H1 (cell line): ENCODE measurements at regions not wholly inside any gene's neighbourhood (a gene's known extent, or its start where the extent isn't known, plus 50 kb on each side); places are given as distances from the start of the nearest gene placed in this dataset.

Experiments
- CTCF ChIA-PET: fragments of 300-600 bp; sonication (Branson Sonifier 250); formaldehyde crosslinking; loops from one replicate; lab custom pipeline; 2021; ENCODE audit not compliant: partially characterized antibody; lab: Charles Lee
- POLR2A ChIA-PET: fragments of 300-600 bp; sonication (Branson Sonifier 250); formaldehyde crosslinking; loops from one replicate; lab custom pipeline; 2021; ENCODE audit warnings: inconsistent platforms; ENCODE audit not compliant: partially characterized antibody; lab: Charles Lee
- DNase-seq, 2 experiments: peaks; one replicate each; pipeline versions ENCODE4 v3.0.0 to v3.0.0-alpha.2; 2010 to 2022; ENCODE audit warnings: low spot score in 2 of 2, low read depth in 1 of 2, mixed read lengths in 1 of 2
- FAIRE-seq: peaks from 2 replicates; lab custom pipeline; 2011; peaks lifted over from hg19 to GRCh38; lab: Jason Lieb, UNC
- H2AFZ ChIP-seq: 2 replicates; pipeline ENCODE4 v1.8.1; 2012; ENCODE audit warnings: low read length, inconsistent platforms
- H2AK5ac ChIP-seq: 2 replicates; pipeline ENCODE4 v1.6.1; 2013; ENCODE audit warnings: low read depth, low read length
- H2BK120ac ChIP-seq: replicated peaks from 2 replicates; pipeline ENCODE3; 2013; ENCODE audit warnings: low read depth, low read length, inconsistent platforms
- H2BK12ac ChIP-seq: 2 replicates; pipeline ENCODE4 v1.6.1; 2013; ENCODE audit warnings: low read depth, low read length
- H2BK15ac ChIP-seq: 2 replicates; pipeline ENCODE4 v1.6.1; 2013; ENCODE audit warnings: low read length
- H2BK20ac ChIP-seq: 2 replicates; pipeline ENCODE4 v1.6.1; 2013; ENCODE audit warnings: low read length
- H2BK5ac ChIP-seq: 2 replicates; pipeline ENCODE4 v1.6.1; 2013; ENCODE audit warnings: low read depth, low read length
- H3K14ac ChIP-seq: 2 replicates; pipeline ENCODE4 v1.6.1; 2013; ENCODE audit warnings: inconsistent platforms; ENCODE audit not compliant: insufficient read length
- H3K18ac ChIP-seq: 2 replicates; pipeline ENCODE4 v1.6.1; 2013; ENCODE audit warnings: low read length; ENCODE audit errors: extremely low read depth
- H3K23ac ChIP-seq: 2 replicates; pipeline ENCODE4 v1.6.1; 2013; ENCODE audit warnings: inconsistent platforms; ENCODE audit not compliant: insufficient read length
- H3K23me2 ChIP-seq: 2 replicates; pipeline ENCODE4 v1.6.1; 2013; ENCODE audit warnings: low read depth, low read length
- H3K27ac ChIP-seq: 2 replicates; pipeline ENCODE4 v1.6.1; 2011; ENCODE audit warnings: low read depth, low read length, inconsistent platforms
- H3K27me3 ChIP-seq, 4 experiments: replicated peaks in 1 of 4; 1 replicate in 1 of 4; 2 replicates in 3 of 4; pipeline versions ENCODE4 v1.6.1 to v1.8.1; 2011 to 2013; ENCODE audit warnings: low read length in 3 of 4, mild to moderate bottlenecking in 3 of 4, inconsistent platforms in 2 of 4, mixed read lengths in 2 of 4, moderate library complexity in 1 of 4; ENCODE audit not compliant: control insufficient read depth in 3 of 4, insufficient read depth in 3 of 4; ENCODE audit errors: extremely low read depth in 1 of 4
- H3K36me3 ChIP-seq, 4 experiments: 2 replicates each; pipeline versions ENCODE4 v1.6.1 to v1.8.1; 2011 to 2013; ENCODE audit warnings: mild to moderate bottlenecking in 4 of 4, low read length in 3 of 4, moderate library complexity in 2 of 4, control low read depth in 1 of 4, inconsistent platforms in 1 of 4; ENCODE audit not compliant: insufficient read depth in 4 of 4, control insufficient read depth in 2 of 4
- H3K4ac ChIP-seq: replicated peaks from 2 replicates; pipeline ENCODE3; 2013; ENCODE audit warnings: low read length, low read depth, mixed read lengths, inconsistent platforms; ENCODE audit not compliant: insufficient read length
- H3K4me1 ChIP-seq, 4 experiments: replicated peaks in 1 of 4; 1 replicate in 1 of 4; 2 replicates in 3 of 4; pipeline versions ENCODE4 v1.6.1 to v1.8.1; 2011 to 2013; ENCODE audit warnings: low read length in 3 of 4, inconsistent platforms in 2 of 4, mixed read lengths in 1 of 4; ENCODE audit not compliant: insufficient read depth in 4 of 4, control insufficient read depth in 3 of 4
- H3K4me2 ChIP-seq, 2 experiments: 2 replicates each; pipeline versions ENCODE4 v1.6.1 to v1.8.1; 2011 to 2013; ENCODE audit warnings: low read depth in 2 of 2, low read length in 2 of 2, control low read depth in 1 of 2, inconsistent platforms in 1 of 2, mild to moderate bottlenecking in 1 of 2; ENCODE audit not compliant: insufficient read depth in 1 of 2
- H3K4me3 ChIP-seq, 4 experiments: fragments of 200-600, 300-600 bp in 1 of 4; sonication (generic), shearing (Covaris generic), sonication (Bioruptor Twin) in 1 of 4; 2 replicates each; pipeline versions ENCODE4 v1.5.1 to v1.8.1; 2011 to 2016; ENCODE audit warnings: low read length in 4 of 4, low read depth in 3 of 4, control low read depth in 2 of 4, inconsistent platforms in 2 of 4, mild to moderate bottlenecking in 2 of 4, mixed read lengths in 1 of 4, moderate library complexity in 1 of 4; ENCODE audit not compliant: insufficient read depth in 2 of 4; ENCODE audit errors: extremely low read depth in 1 of 4
- H3K56ac ChIP-seq: replicated peaks from 2 replicates; pipeline ENCODE3; 2013; ENCODE audit warnings: low read depth, mild to moderate bottlenecking, mixed read lengths, low read length, inconsistent platforms; ENCODE audit not compliant: insufficient read length
- H3K79me1 ChIP-seq: 2 replicates; pipeline ENCODE4 v1.6.1; 2013; ENCODE audit warnings: low read depth, low read length, control low read depth
- H3K79me2 ChIP-seq, 2 experiments: 2 replicates each; pipeline versions ENCODE4 v1.6.1 to v1.8.1; 2012 to 2013; ENCODE audit warnings: low read length in 2 of 2, mild to moderate bottlenecking in 2 of 2, inconsistent platforms in 1 of 2; ENCODE audit not compliant: insufficient read depth in 2 of 2, control insufficient read depth in 1 of 2
- H3K9ac ChIP-seq, 4 experiments: replicated peaks in 1 of 4; 1 replicate in 1 of 4; 2 replicates in 3 of 4; pipeline versions ENCODE4 v1.6.1 to v1.8.1; 2011 to 2013; ENCODE audit warnings: low read depth in 3 of 4, low read length in 3 of 4, control low read depth in 2 of 4, mild to moderate bottlenecking in 2 of 4, moderate library complexity in 2 of 4, inconsistent platforms in 1 of 4; ENCODE audit errors: extremely low read depth in 1 of 4
- H3K9me3 ChIP-seq, 2 experiments: 2 replicates each; pipeline versions ENCODE4 v1.6.1 to v1.8.1; 2012 to 2013; ENCODE audit warnings: mild to moderate bottlenecking in 2 of 2, moderate library complexity in 2 of 2, control low read depth in 1 of 2, inconsistent platforms in 1 of 2, low read depth in 1 of 2, low read length in 1 of 2, mixed read lengths in 1 of 2; ENCODE audit not compliant: insufficient read depth in 2 of 2
- H4K20me1 ChIP-seq, 2 experiments: replicated peaks in 1 of 2; 2 replicates each; pipeline versions ENCODE3 to v1.8.1; 2011 to 2013; ENCODE audit warnings: inconsistent platforms in 2 of 2, low read length in 2 of 2, mild to moderate bottlenecking in 1 of 2; ENCODE audit not compliant: insufficient read depth in 2 of 2, control insufficient read depth in 1 of 2
- H4K5ac ChIP-seq: 2 replicates; pipeline ENCODE4 v1.6.1; 2013; ENCODE audit warnings: low read length, low read depth, mixed read lengths, inconsistent platforms; ENCODE audit not compliant: insufficient read length
- H4K8ac ChIP-seq: 2 replicates; pipeline ENCODE4 v1.8.0; 2013; ENCODE audit warnings: mild to moderate bottlenecking, moderate library complexity, low read length, inconsistent platforms; ENCODE audit not compliant: insufficient read depth; ENCODE audit errors: extremely low read depth
- H4K91ac ChIP-seq: replicated peaks from 2 replicates; pipeline ENCODE3; 2013; ENCODE audit warnings: low read length, mixed read lengths, inconsistent platforms; ENCODE audit not compliant: insufficient read length
- ASH2L ChIP-seq: fragments of 200-600, 300-600 bp; sonication (generic); IDR thresholded peaks from one replicate; pipeline ENCODE4 v1.7.1; 2017; ENCODE audit warnings: low read length
- ATF3 ChIP-seq: IDR thresholded peaks from 2 replicates; pipeline ENCODE4 v1.6.1; 2011; ENCODE audit warnings: low read depth, mild to moderate bottlenecking, low read length; ENCODE audit not compliant: insufficient read depth
- E2F6 ChIP-seq: IDR thresholded peaks from 2 replicates; pipeline ENCODE4 v1.6.1; 2012; ENCODE audit warnings: inconsistent platforms
- EZH2 ChIP-seq: fragments of 200-600 bp; sonication (generic); IDR thresholded peaks from 2 replicates; pipeline ENCODE4 v1.7.1; 2012; ENCODE audit warnings: low read depth, mild to moderate bottlenecking, moderate library complexity, low read length, inconsistent platforms; ENCODE audit not compliant: severe bottlenecking
- HDAC6 ChIP-seq: IDR thresholded peaks from one replicate; pipeline ENCODE4 v1.7.1; 2012; ENCODE audit warnings: low read depth, mild to moderate bottlenecking, inconsistent platforms, low read length, moderate library complexity
- JUND ChIP-seq: IDR thresholded peaks from 2 replicates; pipeline ENCODE4 v1.6.1; 2011; ENCODE audit warnings: mild to moderate bottlenecking, improper control_type of control experiment, low read length
- SIN3A ChIP-seq, 2 experiments: IDR thresholded peaks in 1 of 2; conservative IDR thresholded peaks in 1 of 2; 2 replicates each; pipeline ENCODE4 v1.6.1; 2011 to 2012; ENCODE audit warnings: low read length in 2 of 2, improper control_type of control experiment in 1 of 2, low read depth in 1 of 2, mild to moderate bottlenecking in 1 of 2
- TAF1 ChIP-seq: IDR thresholded peaks from 2 replicates; pipeline ENCODE4 v1.6.1; 2011; ENCODE audit warnings: mild to moderate bottlenecking, low read depth, low read length
- TBP ChIP-seq: IDR thresholded peaks from 2 replicates; pipeline ENCODE4 v1.6.1; 2011; ENCODE audit warnings: low read depth, low read length, improper control_type of control experiment
- WGBS, 2 experiments: shearing (Covaris generic) in 1 of 2; methylation state at CpG; one replicate each; pipeline versions ENCODE4 v1.1.6 to v1.1.7; 2013 to 2015; ENCODE audit warnings: low lambda C conversion rate in 2 of 2, mixed read lengths in 2 of 2, inconsistent platforms in 1 of 2, low coverage in 1 of 2, missing lambda C conversion rate in 1 of 2; ENCODE audit not compliant: insufficient replicate concordance in 2 of 2, insufficient coverage in 1 of 2, insufficient read length in 1 of 2; ENCODE audit errors: extremely low coverage in 1 of 2, missing lambda C conversion rate in 1 of 2; 5-methylcytosine and 5-hydroxymethylcytosine counted together

- no peak overlapping the region for H3K14ac ChIP-seq
- H3K27ac ChIP-seq: no peak overlapping the region
- 0 out of 7 replicates have a peak, but pooled peaks cover 0 to 2% (median 0%) of the 10 kb centered on the region in 4 experiments for H3K4me1 ChIP-seq
- 75% methylated on average over 1 of the region's 1 CpG; no CpG with 5 or more reads in 1 of the 2 experiments for WGBS, 2 experiments
- no peak for TF ChIP-seq SIN3A (conservative IDR thresholded peaks at IDR 0.05 in 1 of 2, IDR thresholded peaks at IDR 0.05 in 1 of 2; ENCODE audit: low read depth in 1 of 2, low read length in 2 of 2)
- no peak for TF ChIP-seq E2F6
- TF ChIP-seq ATF3: no peak
- TF ChIP-seq ASH2L: no peak
- no peak for TF ChIP-seq JUND
- no peak for TF ChIP-seq HDAC6
- no peak for TF ChIP-seq EZH2
- no peak for TF ChIP-seq TBP
- no peak for TF ChIP-seq TAF1
- H2BK5ac ChIP-seq: no peak overlapping the region
- no peaks in the 10 kb centered on the region for H3K27me3 ChIP-seq
- H4K8ac ChIP-seq: no peak overlapping the region
- H2BK20ac ChIP-seq: no peak overlapping the region
- H2BK15ac ChIP-seq: no peak overlapping the region
- H3K79me2 ChIP-seq: no peaks in the 10 kb centered on the region
- H3K9ac ChIP-seq: no peak overlapping the region
- H3K23me2 ChIP-seq: no peaks in the 10 kb centered on the region
- no peak for DNase-seq
- no peak overlapping the region for H4K5ac ChIP-seq
- H3K4me2 ChIP-seq: no peak overlapping the region
- no peak for FAIRE-seq
- H3K4me3 ChIP-seq: no peak overlapping the region
- no peak overlapping the region for H3K4ac ChIP-seq
- H3K9me3 ChIP-seq: no peaks in the 10 kb centered on the region
- H4K20me1 ChIP-seq: no peaks in the 10 kb centered on the region
- H2BK12ac ChIP-seq: no peak overlapping the region
- ChIA-PET POLR2A (no interaction called here), CTCF (interaction anchor here (0.9 kb wide), 2 partner anchors 12 to 34 kb away, joined by 3 read pairs; no protein-coding TSS in a partner anchor)
- no peak overlapping the region for H2BK120ac ChIP-seq
- H3K79me1 ChIP-seq: no peaks in the 10 kb centered on the region
- no peak overlapping the region for H3K18ac ChIP-seq
- H3K56ac ChIP-seq: no peak overlapping the region
- no peak overlapping the region for H2AFZ ChIP-seq
- H3K36me3 ChIP-seq: no peaks in the 10 kb centered on the region; a peak in 1 of 8 replicates
- no peak overlapping the region for H2AK5ac ChIP-seq
- H4K91ac ChIP-seq: no peak overlapping the region
- no peak overlapping the region for H3K23ac ChIP-seq
Measured at GRCh38 chr13:64774915-64775314, 2455.2 kb downstream of the PCDH9 start.
